HFFc6 (cell line): ENCODE measurements at regions not wholly inside any gene's neighbourhood (a gene's known extent, or its start where the extent isn't known, plus 50 kb on each side); places are given as distances from the start of the nearest gene placed in this dataset.
"Not testable (repeated sequence)": the region's sequence is repeated elsewhere in the genome, so short reads cannot be mapped to it uniquely, and the experiment has no call there.

Experiments
- DNase-seq: peaks from one replicate; pipeline ENCODE4 v3.0.0-alpha.2; 2018
- H3K27ac Mint-ChIP-seq: 2 replicates; pipeline ENCODE4 v1.8.0; 2020; ENCODE audit warnings: mild to moderate bottlenecking, mixed read lengths
- H3K27me3 Mint-ChIP-seq: 2 replicates; pipeline ENCODE4 v1.8.0; 2021; ENCODE audit warnings: mild to moderate bottlenecking, moderate library complexity, mixed read lengths; ENCODE audit not compliant: insufficient read depth
- H3K36me3 Mint-ChIP-seq: 2 replicates; pipeline ENCODE4 v1.8.0; 2021; ENCODE audit warnings: low read depth, mixed read lengths
- H3K4me1 Mint-ChIP-seq: 2 replicates; pipeline ENCODE4 v1.8.0; 2020; ENCODE audit warnings: low read depth, mixed read lengths
- H3K4me3 Mint-ChIP-seq: 2 replicates; pipeline ENCODE4 v1.8.0; 2020; ENCODE audit warnings: mild to moderate bottlenecking, moderate library complexity, mixed read lengths
- H3K9me3 Mint-ChIP-seq: 2 replicates; pipeline ENCODE4 v1.8.0; 2020; ENCODE audit warnings: mild to moderate bottlenecking, mixed read lengths
- TF ChIP-seq, protein P1 (sequence below): fragments of 200-600 bp; sonication (generic); IDR thresholded peaks from 2 replicates; pipeline ENCODE4 v1.5.0; 2021; ENCODE audit warnings: antibody characterized with exemption, mild to moderate bottlenecking

DNA sequence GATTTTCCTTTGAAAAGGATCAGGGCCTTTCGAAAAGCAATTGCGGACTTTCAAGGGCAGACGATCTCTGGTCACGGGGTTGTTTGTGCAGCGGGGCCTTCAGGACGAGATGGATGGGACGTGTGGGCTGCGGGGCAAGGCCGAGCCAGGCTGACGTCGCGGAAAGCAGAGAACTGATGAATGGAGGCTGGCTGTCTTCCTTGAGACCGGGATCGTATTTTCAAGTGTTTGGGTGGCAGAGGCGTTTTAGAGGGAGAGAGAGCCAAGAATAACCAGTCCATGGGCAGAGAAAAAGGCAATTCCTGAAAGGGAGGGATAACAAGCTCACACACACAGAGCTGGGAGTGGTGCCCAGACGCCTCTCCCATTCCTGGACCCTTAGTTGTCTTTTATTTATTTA is 138.9 kb upstream of the USP29 start:
- Mint-ChIP-seq H3K4me3 (no peak overlapping the region), H3K36me3 (peaks cover 14% of the 10 kb centered on the region), H3K9me3 (peaks cover 84% of the 10 kb centered on the region), H3K27ac (no peak overlapping the region), H3K27me3 (peaks cover 2% of the 10 kb centered on the region; the same call in 1 of the 2 replicates), H3K4me1 (no peaks in the 10 kb centered on the region)
- no peak for DNase-seq
- TF ChIP-seq, protein P1, sequence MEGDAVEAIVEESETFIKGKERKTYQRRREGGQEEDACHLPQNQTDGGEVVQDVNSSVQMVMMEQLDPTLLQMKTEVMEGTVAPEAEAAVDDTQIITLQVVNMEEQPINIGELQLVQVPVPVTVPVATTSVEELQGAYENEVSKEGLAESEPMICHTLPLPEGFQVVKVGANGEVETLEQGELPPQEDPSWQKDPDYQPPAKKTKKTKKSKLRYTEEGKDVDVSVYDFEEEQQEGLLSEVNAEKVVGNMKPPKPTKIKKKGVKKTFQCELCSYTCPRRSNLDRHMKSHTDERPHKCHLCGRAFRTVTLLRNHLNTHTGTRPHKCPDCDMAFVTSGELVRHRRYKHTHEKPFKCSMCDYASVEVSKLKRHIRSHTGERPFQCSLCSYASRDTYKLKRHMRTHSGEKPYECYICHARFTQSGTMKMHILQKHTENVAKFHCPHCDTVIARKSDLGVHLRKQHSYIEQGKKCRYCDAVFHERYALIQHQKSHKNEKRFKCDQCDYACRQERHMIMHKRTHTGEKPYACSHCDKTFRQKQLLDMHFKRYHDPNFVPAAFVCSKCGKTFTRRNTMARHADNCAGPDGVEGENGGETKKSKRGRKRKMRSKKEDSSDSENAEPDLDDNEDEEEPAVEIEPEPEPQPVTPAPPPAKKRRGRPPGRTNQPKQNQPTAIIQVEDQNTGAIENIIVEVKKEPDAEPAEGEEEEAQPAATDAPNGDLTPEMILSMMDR: no peak

DNA sequence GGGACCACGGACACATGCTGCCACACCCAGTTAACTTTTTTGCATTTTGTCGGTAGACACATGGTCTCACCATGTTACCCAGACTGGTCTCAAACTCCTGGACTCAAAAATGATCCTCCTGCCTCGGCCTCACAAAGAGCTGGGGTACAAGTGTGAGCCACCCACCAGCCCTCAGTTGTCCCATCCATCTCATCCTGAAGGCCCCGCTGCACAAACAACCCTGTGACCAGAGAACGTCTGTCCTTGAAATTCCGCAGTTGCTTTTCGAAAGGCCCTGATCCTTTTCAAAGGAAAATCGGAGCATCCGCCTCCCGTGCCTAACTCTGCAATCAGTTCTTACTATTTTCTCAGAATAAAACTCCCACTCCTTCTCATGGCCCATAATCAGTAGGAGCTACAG is 138.3 kb upstream of the USP29 start:
- H3K4me1 Mint-ChIP-seq, DNase-seq, H3K4me3 Mint-ChIP-seq, H3K27ac Mint-ChIP-seq, H3K27me3 Mint-ChIP-seq: not testable (repeated sequence)
- Mint-ChIP-seq H3K9me3 (peaks cover 84% of the 10 kb centered on the region), H3K36me3 (peaks cover 14% of the 10 kb centered on the region)

DNA sequence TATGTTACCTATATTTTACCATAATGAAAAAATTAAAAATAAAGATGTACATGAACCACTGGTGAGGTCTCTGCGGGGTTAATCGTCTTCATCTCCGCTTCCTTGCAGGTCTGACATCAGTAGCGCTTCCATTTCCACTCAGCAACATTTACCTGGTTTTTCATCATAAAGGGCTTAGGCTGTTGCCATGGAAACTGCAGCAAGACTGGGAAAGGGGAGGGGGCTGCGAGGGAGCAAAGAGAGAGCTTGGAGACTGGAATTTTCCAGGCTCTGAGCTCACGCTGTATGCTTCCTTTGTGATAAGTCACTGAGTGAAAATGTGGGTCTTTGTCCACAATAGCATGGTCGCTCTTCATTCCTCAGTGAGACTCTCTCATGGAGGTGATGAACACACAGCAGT is 136.6 kb upstream of the USP29 start:
- peaks cover 17% of the 10 kb centered on the region for H3K36me3 Mint-ChIP-seq
- peaks cover 85% of the 10 kb centered on the region for H3K9me3 Mint-ChIP-seq
- no peak for DNase-seq
- TF ChIP-seq, protein P1: no peak
- H3K27ac Mint-ChIP-seq: no peak overlapping the region
- no peaks in the 10 kb centered on the region for H3K4me1 Mint-ChIP-seq
- H3K27me3 Mint-ChIP-seq: peaks cover 2% of the 10 kb centered on the region; the same call in 1 of the 2 replicates
- H3K4me3 Mint-ChIP-seq: no peak overlapping the region

DNA sequence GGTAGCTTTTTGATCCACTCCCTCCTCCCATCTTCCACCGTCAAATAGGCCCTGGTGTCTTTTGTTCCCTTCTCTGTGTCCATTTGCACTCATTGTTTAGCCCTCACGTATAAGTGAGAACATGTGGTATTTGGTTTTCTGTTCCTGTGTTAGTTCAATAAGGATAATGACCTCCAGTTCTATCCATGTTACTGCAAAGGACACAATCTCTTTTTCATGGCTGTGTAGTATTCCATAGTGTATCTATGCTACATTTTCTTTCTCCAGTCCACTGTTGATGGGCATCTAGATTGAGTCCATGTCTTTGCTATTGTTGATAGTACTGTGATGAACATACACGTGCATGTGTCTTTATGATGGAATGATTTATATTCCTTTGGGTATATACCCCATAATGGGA is 136.0 kb upstream of the USP29 start:
- TF ChIP-seq, protein P1: no peak
- H3K9me3 Mint-ChIP-seq: peaks cover 88% of the 10 kb centered on the region
- no peak for DNase-seq
- H3K36me3 Mint-ChIP-seq: peaks cover 17% of the 10 kb centered on the region
- H3K27ac Mint-ChIP-seq: no peak overlapping the region
- no peaks in the 10 kb centered on the region for H3K4me1 Mint-ChIP-seq
- no peak overlapping the region for H3K4me3 Mint-ChIP-seq
- peaks cover 2% of the 10 kb centered on the region; the same call in 1 of the 2 replicates for H3K27me3 Mint-ChIP-seq

DNA sequence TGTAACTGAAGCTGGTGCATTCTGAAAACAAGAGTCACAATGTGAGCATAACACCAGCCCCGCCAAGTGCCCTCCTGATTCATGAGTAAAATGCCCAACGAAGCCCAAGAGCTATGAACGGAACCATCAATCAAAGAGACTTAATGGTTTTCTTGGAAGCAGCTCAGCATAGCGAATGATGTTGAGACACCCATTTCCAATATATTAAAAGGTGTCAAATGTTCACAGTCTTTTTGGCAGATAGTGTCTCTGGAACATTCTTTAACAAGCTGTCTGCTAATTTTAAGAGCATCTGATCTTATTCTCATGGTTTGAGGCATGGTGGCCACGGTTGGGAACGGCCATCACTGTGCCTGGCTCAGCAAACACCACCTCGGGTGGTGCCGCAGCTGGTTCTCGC is 133.4 kb upstream of the USP29 start:
- Mint-ChIP-seq H3K4me1 (no peaks in the 10 kb centered on the region), H3K9me3 (peaks cover 85% of the 10 kb centered on the region), H3K27me3 (no peaks in the 10 kb centered on the region), H3K4me3 (no peak overlapping the region), H3K27ac (no peak overlapping the region), H3K36me3 (peaks cover 13% of the 10 kb centered on the region)
- no peak for DNase-seq
- TF ChIP-seq, protein P1: no peak

GRCh38 chr19:56987184-56987583 is 132.6 kb upstream of the USP29 start:
- no peak for DNase-seq

More at GRCh38 chr19:56987184-56987583, 132.6 kb upstream of the USP29 start:
- Mint-ChIP-seq H3K4me3 (no peak overlapping the region), H3K27me3 (no peaks in the 10 kb centered on the region; the same call in 1 of the 2 replicates), H3K4me1 (no peaks in the 10 kb centered on the region), H3K27ac (no peak overlapping the region), H3K36me3 (peaks cover 15% of the 10 kb centered on the region), H3K9me3 (peaks cover 82% of the 10 kb centered on the region)
- TF ChIP-seq, protein P1: no peak
